HL-60 (cell line): ENCODE measurements at regions not wholly inside any gene's neighbourhood (a gene's known extent, or its start where the extent isn't known, plus 50 kb on each side); places are given as distances from the start of the nearest gene placed in this dataset.

Experiments used
- DNase-seq, 2 experiments: peaks; one replicate each; pipeline ENCODE4 v3.0.0-alpha.2; 2010 to 2020; ENCODE audit warnings: low read depth in 1 of 2, low spot score in 1 of 2
- H3K27ac ChIP-seq: fragments of 250-450 bp; sonication (Bioruptor Pico); replicated peaks from 2 replicates; pipeline ENCODE4 v1.5.1; 2020; ENCODE audit warnings: mild to moderate bottlenecking, moderate library complexity
- H3K27me3 ChIP-seq: fragments of 250-450 bp; sonication (Bioruptor Pico); 2 replicates; pipeline ENCODE4 v1.5.1; 2021; ENCODE audit warnings: mild to moderate bottlenecking, moderate library complexity; ENCODE audit not compliant: insufficient read depth, poor library complexity, severe bottlenecking
- H3K4me3 ChIP-seq: replicated peaks from 2 replicates; pipeline ENCODE4 v1.5.1; 2011; ENCODE audit warnings: mild to moderate bottlenecking, control low read depth, low read length; ENCODE audit not compliant: insufficient read depth
- CTCF ChIP-seq: IDR thresholded peaks from one replicate; pipeline ENCODE4 v1.5.1; 2011; ENCODE audit warnings: low read length, control low read depth, inconsistent platforms; ENCODE audit not compliant: insufficient read depth
- GABPA ChIP-seq: IDR thresholded peaks from 2 replicates; pipeline ENCODE4 v1.6.1; 2012; ENCODE audit warnings: low read depth
- POLR2AphosphoS5 ChIP-seq: IDR thresholded peaks from 2 replicates; pipeline ENCODE4 v1.6.1; 2012; ENCODE audit warnings: low read depth
- REST ChIP-seq: IDR thresholded peaks from 2 replicates; pipeline ENCODE4 v1.6.1; 2012; ENCODE audit warnings: low read depth; ENCODE audit not compliant: insufficient replicate concordance
- SPI1 ChIP-seq: IDR thresholded peaks from 2 replicates; pipeline ENCODE4 v1.6.1; 2012; ENCODE audit warnings: low read depth, mild to moderate bottlenecking, borderline replicate concordance

- TF ChIP-seq REST = no peak
- no peak for TF ChIP-seq GABPA
- no peak for TF ChIP-seq CTCF
- no peak for TF ChIP-seq SPI1
- no peak for TF ChIP-seq POLR2AphosphoS5
- DNase-seq = peak; percentile 52 to 78
- no peak overlapping the region for H3K27ac ChIP-seq
- no peaks in the 10 kb centered on the region for H3K27me3 ChIP-seq
- no peak overlapping the region for H3K4me3 ChIP-seq
Observed at GRCh38 chr9:108586471-108587139, 269.2 kb downstream of the ACTL7B start.

DNA sequence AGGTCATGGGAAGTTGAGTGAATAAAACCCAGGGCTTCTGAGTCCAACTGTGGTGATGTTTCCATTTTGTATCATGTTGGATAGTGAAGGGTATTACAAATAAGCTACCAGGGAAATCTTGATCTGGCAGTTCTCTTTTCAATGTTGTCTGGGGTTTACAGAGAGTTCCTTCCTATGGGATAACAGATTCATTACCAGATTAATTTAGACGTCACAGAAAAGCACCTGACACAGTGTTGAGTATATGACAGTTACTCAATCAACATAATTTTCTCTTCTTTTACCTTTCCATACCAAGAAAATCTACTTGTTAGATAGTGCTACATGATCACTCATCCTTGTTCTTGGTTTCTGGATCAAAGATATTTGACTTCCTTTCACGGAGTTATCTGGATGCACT is 270.9 kb downstream of the ACTL7B start:
- H3K27ac ChIP-seq = no peak overlapping the region
- DNase-seq = no peak

More for the DNA sequence above, 270.9 kb downstream of the ACTL7B start:
- no peaks in the 10 kb centered on the region for H3K27me3 ChIP-seq
- TF ChIP-seq GABPA (no peak), SPI1 (no peak), POLR2AphosphoS5 (no peak), CTCF (no peak), REST (no peak)
- no peak overlapping the region for H3K4me3 ChIP-seq
